Esophagus squamous epithelium (tissue), 5 donors: ENCODE measurements at regions not wholly inside any gene's neighbourhood (a gene's known extent, or its start where the extent isn't known, plus 50 kb on each side); places are given as distances from the start of the nearest gene placed in this dataset.

Experiments used
- DNase-seq: peaks from one replicate; lab custom pipeline; 2025; lab: John Stamatoyannopoulos, UW
- H3K27ac ChIP-seq, 4 donors: fragments of 200-600 bp; sonication (generic); one replicate each; pipeline ENCODE4 v1.5.1; 2016 to 2019; ENCODE audit warnings: mild to moderate bottlenecking in 1 of 4
- H3K27me3 ChIP-seq, 4 donors: fragments of 200-600 bp; sonication (generic); 1 replicate in 3 of 4; 2 replicates in 1 of 4; pipeline versions ENCODE4 v1.5.1 to v1.6.0; 2017 to 2021; ENCODE audit warnings: antibody characterized with exemption in 1 of 4
- H3K36me3 ChIP-seq, 3 donors: fragments of 200-600 bp; sonication (generic); one replicate each; pipeline ENCODE4 v1.5.1; 2016 to 2019
- H3K4me1 ChIP-seq, 3 donors: fragments of 200-600 bp; sonication (generic); one replicate each; pipeline ENCODE4 v1.5.1; 2017 to 2019
- H3K4me3 ChIP-seq, 4 donors: fragments of 200-600 bp; sonication (generic); 1 replicate in 3 of 4; 2 replicates in 1 of 4; pipeline ENCODE4 v1.5.1; 2016 to 2019; ENCODE audit warnings: mild to moderate bottlenecking in 2 of 4, moderate library complexity in 1 of 4
- H3K9me3 ChIP-seq, 3 donors: fragments of 200-600 bp; sonication (generic); one replicate each; pipeline ENCODE4 v1.5.1; 2016 to 2019
- POLR2A ChIP-seq, 4 donors: fragments of 450-650 bp; IDR thresholded peaks; one replicate each; pipeline ENCODE4 v1.6.1; 2017; ENCODE audit warnings: antibody characterized with exemption in 4 of 4, mild to moderate bottlenecking in 4 of 4, moderate library complexity in 3 of 4
- WGBS, 2 donors: methylation state at CpG; one replicate each; pipeline ENCODE4 v1.1.5; 2018; 5-methylcytosine and 5-hydroxymethylcytosine counted together
- intact Hi-C: fragments of 100-400 bp; cut with DNase I; formaldehyde crosslinking; loops from one replicate; pipeline ENCODE4 v1.15.0; 2022
- TF ChIP-seq, protein P1 (sequence below), 6 experiments: fragments of 450-650 bp in 4 of 6; fragments of 200-600 bp in 2 of 6; sonication (generic) in 2 of 6; IDR thresholded peaks; one replicate each; pipeline ENCODE4 v1.5.1; 2016 to 2019; ENCODE audit warnings: antibody characterized with exemption in 6 of 6, mild to moderate bottlenecking in 4 of 6, moderate library complexity in 4 of 6
- donor health status: DM: yes; HTN: yes; CAD: no.

GRCh38 chr2:128642821-128643220, 324.2 kb upstream of the HS6ST1 start:
- intact Hi-C loops = no loop called here
- TF ChIP-seq POLR2A (IDR thresholded peaks at IDR 0.05) = no peak
- TF ChIP-seq, protein P1, sequence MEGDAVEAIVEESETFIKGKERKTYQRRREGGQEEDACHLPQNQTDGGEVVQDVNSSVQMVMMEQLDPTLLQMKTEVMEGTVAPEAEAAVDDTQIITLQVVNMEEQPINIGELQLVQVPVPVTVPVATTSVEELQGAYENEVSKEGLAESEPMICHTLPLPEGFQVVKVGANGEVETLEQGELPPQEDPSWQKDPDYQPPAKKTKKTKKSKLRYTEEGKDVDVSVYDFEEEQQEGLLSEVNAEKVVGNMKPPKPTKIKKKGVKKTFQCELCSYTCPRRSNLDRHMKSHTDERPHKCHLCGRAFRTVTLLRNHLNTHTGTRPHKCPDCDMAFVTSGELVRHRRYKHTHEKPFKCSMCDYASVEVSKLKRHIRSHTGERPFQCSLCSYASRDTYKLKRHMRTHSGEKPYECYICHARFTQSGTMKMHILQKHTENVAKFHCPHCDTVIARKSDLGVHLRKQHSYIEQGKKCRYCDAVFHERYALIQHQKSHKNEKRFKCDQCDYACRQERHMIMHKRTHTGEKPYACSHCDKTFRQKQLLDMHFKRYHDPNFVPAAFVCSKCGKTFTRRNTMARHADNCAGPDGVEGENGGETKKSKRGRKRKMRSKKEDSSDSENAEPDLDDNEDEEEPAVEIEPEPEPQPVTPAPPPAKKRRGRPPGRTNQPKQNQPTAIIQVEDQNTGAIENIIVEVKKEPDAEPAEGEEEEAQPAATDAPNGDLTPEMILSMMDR (IDR thresholded peaks at IDR 0.05) = no peak
- Histone ChIP-seq H3K27me3 (no peaks in the 10 kb centered on the region), H3K36me3 (no peaks in the 10 kb centered on the region), H3K4me3 (no peak overlapping the region), H3K27ac (no peak overlapping the region), H3K9me3 (no peaks in the 10 kb centered on the region), H3K4me1 (no peaks in the 10 kb centered on the region)
- DNase-seq = no peak
- 81 to 86% methylated on average over 1 to 5 of the region's 5 CpGs for WGBS, 2 donors

- no peaks in the 10 kb centered on the region for H3K36me3 ChIP-seq
- H3K27ac ChIP-seq = no peak overlapping the region
- intact Hi-C loops = no loop called here
- 73 to 83% methylated on average over 5 to 6 of the region's 7 CpGs for WGBS, 2 donors
- H3K27me3 ChIP-seq = no peaks in the 10 kb centered on the region
- TF ChIP-seq, protein P1 (IDR thresholded peaks at IDR 0.05) = no peak
- TF ChIP-seq POLR2A (IDR thresholded peaks at IDR 0.05) = no peak
- DNase-seq = no peak
- H3K4me3 ChIP-seq = no peak overlapping the region
- no peaks in the 10 kb centered on the region for H3K4me1 ChIP-seq
- no peaks in the 10 kb centered on the region for H3K9me3 ChIP-seq
Observed at GRCh38 chr2:128643221-128644065, 324.8 kb upstream of the HS6ST1 start.

DNA sequence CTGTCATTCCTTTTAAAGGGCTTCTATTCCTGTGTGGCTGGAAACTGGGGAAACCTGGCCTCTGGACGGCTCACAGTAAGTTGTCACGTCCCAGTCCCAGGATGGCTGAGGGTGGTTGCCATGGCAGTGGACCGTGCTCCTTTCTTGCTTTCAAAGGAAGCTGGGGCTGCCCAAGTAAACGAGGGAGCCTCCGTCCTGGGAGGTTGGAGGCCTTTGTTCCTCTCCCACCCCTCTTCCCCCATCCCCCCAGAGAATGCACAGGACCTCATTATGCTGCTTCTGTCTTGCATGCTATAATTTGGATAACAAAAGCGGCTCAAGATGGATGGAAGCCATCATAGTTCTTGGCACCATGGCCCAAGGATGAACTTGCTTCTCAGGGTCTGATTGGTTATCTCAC, 325.5 kb upstream of the HS6ST1 start:
- no peaks in the 10 kb centered on the region for H3K36me3 ChIP-seq
- 75% methylated on average over 4 to 6 of the region's 6 CpGs for WGBS, 2 donors
- H3K27me3 ChIP-seq = no peaks in the 10 kb centered on the region
- no peak for DNase-seq
- H3K9me3 ChIP-seq = no peaks in the 10 kb centered on the region
- H3K4me1 ChIP-seq = no peaks in the 10 kb centered on the region
- TF ChIP-seq POLR2A (IDR thresholded peaks at IDR 0.05) = no peak
- TF ChIP-seq, protein P1 (IDR thresholded peaks at IDR 0.05) = no peak
- intact Hi-C loops = no loop called here
- no peak overlapping the region for H3K27ac ChIP-seq
- no peak overlapping the region for H3K4me3 ChIP-seq

DNA sequence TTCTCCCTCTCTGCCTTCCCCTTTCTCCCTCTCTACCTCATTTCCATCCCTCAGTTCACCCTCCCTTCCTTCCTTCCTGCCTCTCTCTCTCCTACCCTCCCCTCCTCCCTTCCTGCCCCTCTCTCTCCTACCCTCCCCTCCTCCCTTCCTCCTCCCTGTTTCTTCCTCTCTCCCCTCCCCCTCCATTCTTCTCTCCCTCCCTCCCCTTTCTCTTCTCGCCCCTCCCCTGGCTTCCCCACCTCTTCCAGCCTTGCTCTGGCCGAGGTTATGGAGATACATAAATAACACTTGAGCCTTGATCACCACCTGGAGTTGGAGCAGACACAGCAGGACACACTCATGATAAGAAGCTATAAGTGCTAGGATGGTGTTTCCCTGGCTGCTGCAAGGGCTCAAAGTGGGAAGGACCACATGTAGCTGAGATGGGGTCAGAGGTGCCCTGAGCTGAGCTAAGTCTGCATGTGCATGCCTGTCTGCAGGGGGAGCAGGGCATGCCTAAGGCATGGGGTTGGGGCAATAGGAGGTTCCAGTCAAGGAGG, 326.1 kb upstream of the HS6ST1 start:
- Histone ChIP-seq H3K4me3 (no peak overlapping the region), H3K4me1 (no peaks in the 10 kb centered on the region), H3K36me3 (no peaks in the 10 kb centered on the region), H3K27ac (no peak overlapping the region), H3K9me3 (no peaks in the 10 kb centered on the region), H3K27me3 (no peaks in the 10 kb centered on the region)
- TF ChIP-seq, protein P1 (IDR thresholded peaks at IDR 0.05) = no peak
- TF ChIP-seq POLR2A (IDR thresholded peaks at IDR 0.05) = no peak
- 50% methylated on average over 2 of the region's 2 CpGs; no CpG with 5 or more reads in 1 of the 2 donors for WGBS, 2 donors
- DNase-seq = no peak
- intact Hi-C loops = no loop called here

GRCh38 chr2:128645631-128646030, 327.0 kb upstream of the HS6ST1 start:
- DNase-seq = no peak
- Histone ChIP-seq H3K9me3 (no peaks in the 10 kb centered on the region), H3K4me1 (no peaks in the 10 kb centered on the region), H3K27me3 (no peaks in the 10 kb centered on the region), H3K36me3 (no peaks in the 10 kb centered on the region), H3K27ac (no peak overlapping the region), H3K4me3 (no peak overlapping the region)
- 73 to 81% methylated on average over 5 to 6 of the region's 6 CpGs for WGBS, 2 donors
- intact Hi-C loops = no loop called here
- no peak for TF ChIP-seq POLR2A (IDR thresholded peaks at IDR 0.05)
- TF ChIP-seq, protein P1 (IDR thresholded peaks at IDR 0.05) = no peak
